Trophoblast cell (in vitro differentiated cells and primary cell): ENCODE measurements at regions not wholly inside any gene's neighbourhood (a gene's known extent, or its start where the extent isn't known, plus 50 kb on each side); places are given as distances from the start of the nearest gene placed in this dataset.

Experiments used
- DNase-seq, 2 donors: peaks; one replicate each; pipeline ENCODE4 v3.0.0-alpha.2; 2016
- H2AFZ ChIP-seq: 2 replicates; pipeline ENCODE4 v1.6.1; 2013; ENCODE audit warnings: low read length, moderate library complexity, mild to moderate bottlenecking; ENCODE audit not compliant: insufficient read depth, poor library complexity
- H2AK5ac ChIP-seq: 2 replicates; pipeline ENCODE4 v1.6.1; 2013; ENCODE audit warnings: mild to moderate bottlenecking, low read length
- H2BK120ac ChIP-seq: 2 replicates; pipeline ENCODE4 v1.6.1; 2013; ENCODE audit warnings: low read length, mild to moderate bottlenecking, moderate library complexity; ENCODE audit not compliant: insufficient read depth, poor library complexity
- H2BK12ac ChIP-seq: 2 replicates; pipeline ENCODE4 v1.6.1; 2013; ENCODE audit warnings: mild to moderate bottlenecking, low read length, moderate library complexity
- H2BK5ac ChIP-seq: 2 replicates; pipeline ENCODE4 v1.6.1; 2013; ENCODE audit warnings: low read length, low read depth, moderate library complexity, mild to moderate bottlenecking; ENCODE audit not compliant: poor library complexity
- H3K14ac ChIP-seq: 2 replicates; pipeline ENCODE4 v1.6.1; 2013; ENCODE audit warnings: mild to moderate bottlenecking, low read length
- H3K18ac ChIP-seq: 2 replicates; pipeline ENCODE4 v1.6.1; 2013; ENCODE audit warnings: mild to moderate bottlenecking, low read length
- H3K23ac ChIP-seq: 2 replicates; pipeline ENCODE4 v1.6.1; 2013; ENCODE audit warnings: low read length
- H3K27ac ChIP-seq: 2 replicates; pipeline ENCODE4 v1.5.1; 2013; ENCODE audit warnings: low read depth, mild to moderate bottlenecking, inconsistent platforms, low read length, moderate library complexity
- H3K27me3 ChIP-seq: 2 replicates; pipeline ENCODE4 v1.6.1; 2013; ENCODE audit warnings: inconsistent platforms, mild to moderate bottlenecking, low read length, moderate library complexity; ENCODE audit not compliant: insufficient read depth
- H3K36me3 ChIP-seq, 2 experiments: 1 replicate in 1 of 2; 2 replicates in 1 of 2; pipeline ENCODE4 v1.6.1; 2013; ENCODE audit warnings: low read length in 2 of 2, mild to moderate bottlenecking in 2 of 2, moderate library complexity in 1 of 2; ENCODE audit not compliant: insufficient read depth in 2 of 2, control insufficient read depth in 1 of 2
- H3K4ac ChIP-seq: 2 replicates; pipeline ENCODE4 v1.6.1; 2013; ENCODE audit warnings: low read depth, mild to moderate bottlenecking, low read length, moderate library complexity
- H3K4me1 ChIP-seq, 2 experiments: 1 replicate in 1 of 2; 2 replicates in 1 of 2; pipeline ENCODE4 v1.6.1; 2013; ENCODE audit warnings: low read length in 2 of 2, mild to moderate bottlenecking in 2 of 2, moderate library complexity in 1 of 2; ENCODE audit not compliant: insufficient read depth in 2 of 2, control insufficient read depth in 1 of 2
- H3K4me2 ChIP-seq: 2 replicates; pipeline ENCODE4 v1.6.1; 2013; ENCODE audit warnings: inconsistent platforms, mild to moderate bottlenecking, low read length, moderate library complexity
- H3K4me3 ChIP-seq: 2 replicates; pipeline ENCODE4 v1.5.1; 2013; ENCODE audit warnings: mild to moderate bottlenecking, low read depth, low read length, inconsistent platforms
- H3K79me1 ChIP-seq: one replicate; pipeline ENCODE4 v1.6.1; 2013; ENCODE audit warnings: low read length
- H3K79me2 ChIP-seq: 2 replicates; pipeline ENCODE4 v1.6.1; 2013; ENCODE audit warnings: low read length, mild to moderate bottlenecking; ENCODE audit not compliant: control insufficient read depth, insufficient read depth, poor library complexity
- H3K9ac ChIP-seq: 2 replicates; pipeline ENCODE4 v1.6.1; 2013; ENCODE audit warnings: mild to moderate bottlenecking, low read length
- H3K9me3 ChIP-seq: 2 replicates; pipeline ENCODE4 v1.6.1; 2013; ENCODE audit warnings: low read depth, mild to moderate bottlenecking, control low read depth, inconsistent platforms, low read length; ENCODE audit not compliant: insufficient read depth
- H4K12ac ChIP-seq: 2 replicates; pipeline ENCODE4 v1.6.1; 2013; ENCODE audit warnings: low read depth, mild to moderate bottlenecking, low read length, moderate library complexity
- H4K8ac ChIP-seq: 2 replicates; pipeline ENCODE4 v1.6.1; 2013; ENCODE audit warnings: low read depth, mild to moderate bottlenecking, low read length, moderate library complexity
- H4K91ac ChIP-seq: one replicate; pipeline ENCODE4 v1.6.1; 2013; ENCODE audit warnings: low read depth, mild to moderate bottlenecking, low read length, moderate library complexity
- WGBS: extraction: QIAGEN DNeasy Blood & Tissue Kit; methylation state at CpG from one replicate; pipeline ENCODE4 v1.1.7; 2013; ENCODE audit warnings: missing lambda C conversion rate; ENCODE audit not compliant: insufficient read length, insufficient coverage; ENCODE audit errors: extremely low coverage; 5-methylcytosine and 5-hydroxymethylcytosine counted together

GRCh38 chr10:4661511-4662255 is 164.3 kb upstream of the AKR1E2 start:
- Histone ChIP-seq H3K4me2 (no peak overlapping the region), H2BK120ac (peak overlapping the region; percentile 98), H2AK5ac (peak overlapping the region; percentile 100), H3K4ac (peak overlapping the region; percentile 63), H3K79me1 (peaks cover 30% of the 10 kb centered on the region), H3K36me3 (no peaks in the 10 kb centered on the region), H4K8ac (peak overlapping the region; percentile 97), H3K27me3 (no peaks in the 10 kb centered on the region), H3K27ac (peak overlapping the region; percentile 77), H2AFZ (peak overlapping the region; percentile 57), H2BK12ac (peak overlapping the region; percentile 100), H3K23ac (no peak overlapping the region), H3K4me3 (no peak overlapping the region), H3K79me2 (peaks cover 8% of the 10 kb centered on the region), H3K4me1 (peaks cover 11 to 13% of the 10 kb centered on the region in 2 experiments), H3K9me3 (no peaks in the 10 kb centered on the region), H4K91ac (peak overlapping the region; percentile 98), H4K12ac (peak overlapping the region; percentile 88), H3K18ac (peak overlapping the region; percentile 100), H2BK5ac (peak overlapping the region; percentile 99), H3K9ac (no peak overlapping the region), H3K14ac (peak overlapping the region; percentile 91)
- no peak for DNase-seq
- WGBS, result no CpG with 5 or more reads among the region's 16 CpGs

GRCh38 chr10:4658777-4659176 is 167.2 kb upstream of the AKR1E2 start:
- no peak overlapping the region for H3K4ac ChIP-seq
- no peak for DNase-seq
- no peak overlapping the region for H4K8ac ChIP-seq
- peak overlapping the region; percentile 23 for H2BK12ac ChIP-seq
- H3K9me3 ChIP-seq, result no peaks in the 10 kb centered on the region
- no peak overlapping the region for H2AFZ ChIP-seq
- no peak overlapping the region for H2BK5ac ChIP-seq
- H3K79me1 ChIP-seq, result peaks cover 29% of the 10 kb centered on the region
- no peak overlapping the region for H3K27ac ChIP-seq
- no peaks in the 10 kb centered on the region for H3K27me3 ChIP-seq
- no CpG with 5 or more reads among the region's 8 CpGs for WGBS
- no peak overlapping the region for H3K18ac ChIP-seq
- H3K36me3 ChIP-seq, result no peaks in the 10 kb centered on the region
- no peak overlapping the region for H3K23ac ChIP-seq
- H4K12ac ChIP-seq, result no peak overlapping the region
- peak overlapping the region; percentile 32 for H4K91ac ChIP-seq
- no peak overlapping the region for H3K14ac ChIP-seq
- no peak overlapping the region for H3K9ac ChIP-seq
- H2BK120ac ChIP-seq, result no peak overlapping the region
- H3K4me2 ChIP-seq, result no peak overlapping the region
- peaks cover 8% of the 10 kb centered on the region for H3K79me2 ChIP-seq
- H2AK5ac ChIP-seq, result no peak overlapping the region
- H3K4me3 ChIP-seq, result no peak overlapping the region
- peaks cover 11% of the 10 kb centered on the region in 2 experiments for H3K4me1 ChIP-seq

- Histone ChIP-seq H2AK5ac (no peak overlapping the region), H3K27ac (no peak overlapping the region), H3K4me2 (no peak overlapping the region), H4K91ac (no peak overlapping the region), H3K9ac (no peak overlapping the region), H4K8ac (no peak overlapping the region), H3K4ac (no peak overlapping the region), H2BK120ac (no peak overlapping the region), H3K14ac (no peak overlapping the region), H2BK12ac (no peak overlapping the region), H3K23ac (no peak overlapping the region), H3K36me3 (no peaks in the 10 kb centered on the region), H3K4me1 (peaks cover 5 to 6% of the 10 kb centered on the region in 2 experiments), H3K27me3 (no peaks in the 10 kb centered on the region), H3K79me2 (peaks cover 3% of the 10 kb centered on the region), H2BK5ac (no peak overlapping the region), H3K9me3 (no peaks in the 10 kb centered on the region), H2AFZ (no peak overlapping the region), H3K18ac (no peak overlapping the region), H4K12ac (no peak overlapping the region), H3K4me3 (no peak overlapping the region), H3K79me1 (peaks cover 25% of the 10 kb centered on the region)
- WGBS, result no CpG with 5 or more reads among the region's 7 CpGs
- DNase-seq, result peak; percentile 32 to 80
Measured at GRCh38 chr10:4656576-4657194, 169.3 kb upstream of the AKR1E2 start.

GRCh38 chr10:4655879-4656278 is 170.1 kb upstream of the AKR1E2 start:
- H4K91ac ChIP-seq, result no peak overlapping the region
- H3K14ac ChIP-seq, result no peak overlapping the region
- H3K18ac ChIP-seq, result no peak overlapping the region
- H4K12ac ChIP-seq, result no peak overlapping the region
- no peak overlapping the region for H3K4me2 ChIP-seq
- no peaks in the 10 kb centered on the region for H3K36me3 ChIP-seq
- H3K4ac ChIP-seq, result no peak overlapping the region
- H2AFZ ChIP-seq, result no peak overlapping the region
- H3K9me3 ChIP-seq, result no peaks in the 10 kb centered on the region
- no peak for DNase-seq
- no peak overlapping the region for H3K4me3 ChIP-seq
- no peak overlapping the region for H4K8ac ChIP-seq
- no peak overlapping the region for H2BK120ac ChIP-seq
- no peak overlapping the region for H3K23ac ChIP-seq
- H2BK12ac ChIP-seq, result no peak overlapping the region
- WGBS, result no CpG with 5 or more reads among the region's 5 CpGs
- no peak overlapping the region for H2AK5ac ChIP-seq
- no peaks in the 10 kb centered on the region for H3K79me2 ChIP-seq
- H3K27ac ChIP-seq, result no peak overlapping the region
- no peaks in the 10 kb centered on the region for H3K27me3 ChIP-seq
- peaks cover 2 to 3% of the 10 kb centered on the region in 2 experiments for H3K4me1 ChIP-seq
- no peak overlapping the region for H3K9ac ChIP-seq
- peaks cover 17% of the 10 kb centered on the region for H3K79me1 ChIP-seq
- no peak overlapping the region for H2BK5ac ChIP-seq
